ENCODE measurements at regions not wholly inside any gene's neighbourhood (a gene's known extent, or its start where the extent isn't known, plus 50 kb on each side); places are given as distances from the start of the nearest gene placed in this dataset.
"Not testable (repeated sequence)": the region's sequence is repeated elsewhere in the genome, so short reads cannot be mapped to it uniquely, and the experiment has no call there.

DNA sequence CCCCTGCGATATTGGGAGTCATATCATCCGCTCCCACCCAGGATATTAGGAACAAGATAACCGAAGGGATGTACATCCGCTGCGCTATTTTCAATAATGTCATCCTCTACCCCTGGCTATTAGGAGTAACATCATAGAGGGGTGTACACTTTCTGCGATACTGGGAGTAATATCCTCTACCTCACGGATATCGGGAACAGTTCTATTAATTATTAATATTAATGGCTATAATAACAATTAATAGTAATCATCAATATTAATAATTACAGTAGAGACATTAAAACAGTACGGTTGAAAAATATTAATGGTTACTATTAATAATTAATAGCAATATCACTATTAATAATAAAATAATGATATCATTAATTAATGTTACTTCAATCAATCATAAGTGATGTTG, 90.1 kb downstream of the OTOP1 start:
- H3K27ac ChIP-seq; intact Hi-C loops (cut with DNase I; ENCODE audit: low total_unique reads); H3K9me3 ChIP-seq; DNase-seq; H3K36me3 ChIP-seq; H3K4me1 ChIP-seq; H3K4me3 ChIP-seq: not testable (repeated sequence)
- WGBS, 5 donors = 89 to 96% (median 92%) methylated on average over 9 of the region's 9 CpGs; no CpG with 5 or more reads in 1 of the 5 donors
- H3K27me3 ChIP-seq = peaks cover 0 to 28% (median 0%) of the 10 kb centered on the region in 3 donors

Small RNA genes lying in the stretch of these regions (small RNA-seq; reads per million reads assigned to genes)
- 0 reads per million in 4 donors for gene AC116562.3

All from stomach (tissue), 8 donors.